HK-2 (cell line): ENCODE measurements at regions not wholly inside any gene's neighbourhood (a gene's known extent, or its start where the extent isn't known, plus 50 kb on each side); places are given as distances from the start of the nearest gene placed in this dataset.

Source experiments
- DNase-seq: peaks from one replicate; pipeline ENCODE4 v3.0.0-alpha.2; 2018; ENCODE audit not compliant: unreplicated experiment

- DNase-seq: peak; percentile 86
Measured at GRCh38 chr1:212558693-212559480, 49.7 kb upstream of the ATF3 start.
